ENCODE measurements at regions not wholly inside any gene's neighbourhood (a gene's known extent, or its start where the extent isn't known, plus 50 kb on each side); places are given as distances from the start of the nearest gene placed in this dataset.

GRCh38 chr22:48677168-48677520 is 1150.5 kb downstream of the BRD1 start:
- no peak for TF ChIP-seq CTCF (IDR thresholded peaks at IDR 0.05; ENCODE audit: low read depth, low read length, poor library complexity, severe bottlenecking)
- TF ChIP-seq EZH2phosphoT487 (IDR thresholded peaks at IDR 0.05; ENCODE audit: borderline replicate concordance, low read length): no peak
